CD14-positive monocyte (primary cell): ENCODE measurements at regions not wholly inside any gene's neighbourhood (a gene's known extent, or its start where the extent isn't known, plus 50 kb on each side); places are given as distances from the start of the nearest gene placed in this dataset.

ENCODE experiments used
- DNase-seq, 3 donors: peaks; one replicate each; pipeline ENCODE4 v3.0.0-alpha.2; 2011 to 2022
- H2AFZ ChIP-seq: 2 replicates; pipeline ENCODE4 v1.6.0; 2012; ENCODE audit warnings: mild to moderate bottlenecking, low read depth, low read length, inconsistent platforms; ENCODE audit not compliant: insufficient read depth, poor library complexity, severe bottlenecking
- H3K27ac ChIP-seq, 2 donors: 1 replicate in 1 of 2; 2 replicates in 1 of 2; pipeline ENCODE4 v1.5.1; 2012 to 2013; ENCODE audit warnings: low read length in 2 of 2, control low read depth in 1 of 2, inconsistent platforms in 1 of 2, low read depth in 1 of 2, mild to moderate bottlenecking in 1 of 2
- H3K27me3 ChIP-seq, 2 donors: one replicate each; pipeline versions ENCODE4 v1.6.0 to v1.6.1; 2011 to 2013; ENCODE audit warnings: low read length in 2 of 2; ENCODE audit not compliant: control insufficient read depth in 2 of 2, insufficient read depth in 2 of 2
- H3K36me3 ChIP-seq, 2 donors: replicated peaks in 1 of 2; 1 replicate in 1 of 2; 2 replicates in 1 of 2; pipeline versions ENCODE4 v1.5.1 to v1.6.1; 2012 to 2013; ENCODE audit warnings: low read length in 2 of 2, control low read depth in 1 of 2, inconsistent platforms in 1 of 2, mild to moderate bottlenecking in 1 of 2; ENCODE audit not compliant: insufficient read depth in 2 of 2, control insufficient read depth in 1 of 2
- H3K4me1 ChIP-seq, 2 donors: 1 replicate in 1 of 2; 2 replicates in 1 of 2; pipeline versions ENCODE4 v1.5.1 to v1.6.1; 2012 to 2013; ENCODE audit warnings: low read length in 2 of 2, control low read depth in 1 of 2, inconsistent platforms in 1 of 2, mild to moderate bottlenecking in 1 of 2, moderate library complexity in 1 of 2; ENCODE audit not compliant: insufficient read depth in 2 of 2, control insufficient read depth in 1 of 2
- H3K4me2 ChIP-seq: replicated peaks from 2 replicates; pipeline ENCODE3; 2012; ENCODE audit warnings: low read length, moderate library complexity, mild to moderate bottlenecking; ENCODE audit not compliant: poor library complexity, severe bottlenecking; ENCODE audit errors: extremely low read depth
- H3K4me3 ChIP-seq, 3 experiments: fragments of 200-600 bp in 1 of 3; sonication (generic) in 1 of 3; replicated peaks in 1 of 3; 1 replicate in 2 of 3; 2 replicates in 1 of 3; pipeline ENCODE4 v1.5.1; 2011 to 2013; ENCODE audit warnings: low read length in 3 of 3, mild to moderate bottlenecking in 3 of 3, control low read depth in 2 of 3, low read depth in 2 of 3, inconsistent platforms in 1 of 3, moderate library complexity in 1 of 3
- H3K79me2 ChIP-seq: 2 replicates; pipeline ENCODE4 v1.6.0; 2012; ENCODE audit warnings: mild to moderate bottlenecking, control low read depth, inconsistent platforms, low read length, moderate library complexity; ENCODE audit not compliant: insufficient read depth
- H3K9ac ChIP-seq: 2 replicates; pipeline ENCODE4 v1.6.0; 2017; ENCODE audit warnings: low read length, mild to moderate bottlenecking; ENCODE audit not compliant: insufficient read depth, poor library complexity, severe bottlenecking
- H3K9me3 ChIP-seq, 2 donors: replicated peaks in 1 of 2; 1 replicate in 1 of 2; 2 replicates in 1 of 2; pipeline versions ENCODE4 v1.5.1 to v1.6.1; 2012 to 2013; ENCODE audit warnings: low read length in 2 of 2, control low read depth in 1 of 2; ENCODE audit not compliant: control insufficient read depth in 1 of 2, insufficient read depth in 1 of 2
- H4K20me1 ChIP-seq: 2 replicates; pipeline ENCODE4 v1.6.0; 2012; ENCODE audit warnings: mild to moderate bottlenecking, low read length, control low read depth, moderate library complexity; ENCODE audit not compliant: insufficient read depth
- H3K27ac Mint-ChIP-seq, 7 donors: one replicate each; pipeline ENCODE4 v1.8.0; 2020; ENCODE audit warnings: mild to moderate bottlenecking in 7 of 7, mixed read lengths in 7 of 7, moderate library complexity in 6 of 7, inconsistent platforms in 2 of 7
- H3K27me3 Mint-ChIP-seq, 3 donors: one replicate each; pipeline ENCODE4 v1.8.0; 2021 to 2022; ENCODE audit warnings: low read depth in 3 of 3, mild to moderate bottlenecking in 3 of 3, mixed read lengths in 3 of 3, moderate library complexity in 3 of 3, inconsistent platforms in 1 of 3
- H3K36me3 Mint-ChIP-seq, 2 donors: one replicate each; pipeline ENCODE4 v1.8.0; 2020; ENCODE audit warnings: mixed read lengths in 2 of 2, inconsistent platforms in 1 of 2, mild to moderate bottlenecking in 1 of 2
- H3K4me1 Mint-ChIP-seq: one replicate; pipeline ENCODE4 v1.8.0; 2020; ENCODE audit warnings: mild to moderate bottlenecking, mixed read lengths
- H3K4me3 Mint-ChIP-seq, 2 donors: one replicate each; pipeline ENCODE4 v1.8.0; 2020; ENCODE audit warnings: mild to moderate bottlenecking in 2 of 2, mixed read lengths in 2 of 2, moderate library complexity in 1 of 2
- H3K9me3 Mint-ChIP-seq, 7 donors: one replicate each; pipeline ENCODE4 v1.8.0; 2020 to 2022; ENCODE audit warnings: mixed read lengths in 7 of 7, mild to moderate bottlenecking in 6 of 7, moderate library complexity in 6 of 7, inconsistent platforms in 2 of 7
- WGBS: methylation state at CpG from one replicate; pipeline ENCODE4 v1.1.5; 2013; ENCODE audit warnings: missing lambda C conversion rate; ENCODE audit not compliant: insufficient coverage; 5-methylcytosine and 5-hydroxymethylcytosine counted together
- intact Hi-C, 2 donors: fragments of 100-400 bp; cut with micrococcal nuclease; formaldehyde crosslinking; loops; one replicate each; pipeline versions ENCODE4 v1.15.0 to v1.15.1; 2023
- TF ChIP-seq, protein P1 (sequence below): fragments of 200-600 bp; IDR thresholded peaks from one replicate; pipeline ENCODE4 v1.8.0; 2022; ENCODE audit warnings: antibody characterized with exemption, mild to moderate bottlenecking

DNA sequence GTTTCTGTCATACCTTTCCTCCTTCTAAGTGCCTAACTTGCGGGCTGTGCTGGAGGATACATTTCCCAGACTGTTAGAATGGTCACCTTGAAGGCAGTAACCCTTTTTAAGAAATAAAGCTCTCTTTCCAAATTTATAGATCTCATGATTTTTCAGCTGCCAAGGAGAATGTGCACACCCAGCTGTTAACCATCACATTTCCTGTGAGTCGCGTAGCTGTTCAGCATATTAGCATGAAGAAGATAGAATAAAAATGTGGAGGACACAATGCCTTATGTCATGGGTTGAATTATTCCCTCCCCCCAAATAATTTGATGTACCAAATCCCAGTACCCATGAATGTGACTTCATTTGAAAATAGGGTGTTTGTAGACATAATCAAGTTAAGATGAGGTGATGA lies 729.4 kb downstream of the MTRR start:
- intact Hi-C loops = no loop called here
- Mint-ChIP-seq H3K36me3 (no peaks in the 10 kb centered on the region), H3K27ac (no peak overlapping the region), H3K9me3 (peaks cover 2 to 11% (median 2%) of the 10 kb centered on the region in 7 donors), H3K4me1 (no peaks in the 10 kb centered on the region), H3K4me3 (no peak overlapping the region), H3K27me3 (no peaks in the 10 kb centered on the region)
- Histone ChIP-seq H3K27ac (no peak overlapping the region), H3K27me3 (no peaks in the 10 kb centered on the region), H4K20me1 (no peaks in the 10 kb centered on the region), H3K4me2 (no peak overlapping the region), H3K9me3 (no peaks in the 10 kb centered on the region), H3K9ac (no peak overlapping the region), H3K36me3 (no peaks in the 10 kb centered on the region), H3K79me2 (no peaks in the 10 kb centered on the region), H3K4me3 (no peak overlapping the region), H2AFZ (no peak overlapping the region), H3K4me1 (no peaks in the 10 kb centered on the region)
- 88% methylated on average over 1 of the region's 3 CpGs for whole genome bisulfite sequencing
- DNase-seq = no peak
- TF ChIP-seq, protein P1, sequence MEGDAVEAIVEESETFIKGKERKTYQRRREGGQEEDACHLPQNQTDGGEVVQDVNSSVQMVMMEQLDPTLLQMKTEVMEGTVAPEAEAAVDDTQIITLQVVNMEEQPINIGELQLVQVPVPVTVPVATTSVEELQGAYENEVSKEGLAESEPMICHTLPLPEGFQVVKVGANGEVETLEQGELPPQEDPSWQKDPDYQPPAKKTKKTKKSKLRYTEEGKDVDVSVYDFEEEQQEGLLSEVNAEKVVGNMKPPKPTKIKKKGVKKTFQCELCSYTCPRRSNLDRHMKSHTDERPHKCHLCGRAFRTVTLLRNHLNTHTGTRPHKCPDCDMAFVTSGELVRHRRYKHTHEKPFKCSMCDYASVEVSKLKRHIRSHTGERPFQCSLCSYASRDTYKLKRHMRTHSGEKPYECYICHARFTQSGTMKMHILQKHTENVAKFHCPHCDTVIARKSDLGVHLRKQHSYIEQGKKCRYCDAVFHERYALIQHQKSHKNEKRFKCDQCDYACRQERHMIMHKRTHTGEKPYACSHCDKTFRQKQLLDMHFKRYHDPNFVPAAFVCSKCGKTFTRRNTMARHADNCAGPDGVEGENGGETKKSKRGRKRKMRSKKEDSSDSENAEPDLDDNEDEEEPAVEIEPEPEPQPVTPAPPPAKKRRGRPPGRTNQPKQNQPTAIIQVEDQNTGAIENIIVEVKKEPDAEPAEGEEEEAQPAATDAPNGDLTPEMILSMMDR = no peak

DNA sequence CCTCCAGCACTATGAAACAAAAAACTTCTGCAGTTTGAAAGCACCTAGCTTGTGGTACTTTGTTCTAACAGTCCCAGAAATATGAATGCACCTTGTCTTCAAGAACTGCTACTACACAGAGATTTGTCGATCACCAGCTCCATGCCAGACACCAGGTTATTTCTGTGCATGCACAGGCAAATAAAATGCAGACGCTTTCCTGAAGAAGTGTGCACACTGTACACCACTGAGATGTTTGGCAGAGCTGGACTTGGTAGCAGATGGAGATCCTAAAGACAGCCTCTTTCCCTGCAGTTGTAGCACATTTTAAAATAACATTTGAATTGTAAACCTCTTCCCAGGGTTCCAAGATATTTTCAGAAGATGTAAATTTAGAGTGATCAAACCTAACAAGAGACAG lies 730.0 kb downstream of the MTRR start:
- H3K27ac Mint-ChIP-seq = no peak overlapping the region
- Histone ChIP-seq H3K4me2 (no peak overlapping the region), H3K9me3 (no peaks in the 10 kb centered on the region), H4K20me1 (no peaks in the 10 kb centered on the region), H3K4me3 (no peak overlapping the region), H3K79me2 (no peaks in the 10 kb centered on the region), H3K27ac (no peak overlapping the region), H3K9ac (no peak overlapping the region), H2AFZ (no peak overlapping the region), H3K36me3 (no peaks in the 10 kb centered on the region), H3K4me1 (no peaks in the 10 kb centered on the region), H3K27me3 (no peaks in the 10 kb centered on the region)
- no peaks in the 10 kb centered on the region for H3K36me3 Mint-ChIP-seq
- peaks cover 2 to 11% (median 2%) of the 10 kb centered on the region in 7 donors for H3K9me3 Mint-ChIP-seq
- H3K4me3 Mint-ChIP-seq = no peak overlapping the region
- TF ChIP-seq, protein P1 = no peak
- H3K4me1 Mint-ChIP-seq = no peaks in the 10 kb centered on the region
- WGBS = 100% methylated on average over 1 of the region's 2 CpGs
- no peaks in the 10 kb centered on the region for H3K27me3 Mint-ChIP-seq
- no peak for DNase-seq
- intact Hi-C loops = no loop called here
